Coronary artery (tissue), 2 donors: ENCODE measurements at regions not wholly inside any gene's neighbourhood (a gene's known extent, or its start where the extent isn't known, plus 50 kb on each side); places are given as distances from the start of the nearest gene placed in this dataset.

Source experiments
- DNase-seq: peaks from one replicate; pipeline ENCODE4 v3.0.0-alpha.2; 2017; ENCODE audit warnings: low spot score
- H3K27ac ChIP-seq, 2 donors: fragments of 200-600 bp; sonication (generic); one replicate each; pipeline ENCODE4 v1.5.1; 2016 to 2019
- H3K4me3 ChIP-seq: fragments of 200-600 bp; sonication (generic); 2 replicates; pipeline ENCODE4 v1.5.1; 2016; ENCODE audit warnings: mild to moderate bottlenecking, moderate library complexity
- CTCF ChIP-seq: fragments of 200-600 bp; sonication (generic); IDR thresholded peaks from one replicate; pipeline ENCODE4 v1.5.1; 2019; ENCODE audit warnings: antibody characterized with exemption

- no peak for TF ChIP-seq CTCF
- H3K4me3 ChIP-seq: no peak overlapping the region
- DNase-seq: no peak
- H3K27ac ChIP-seq: no peak overlapping the region
Measured at GRCh38 chr10:105797234-105797890, 1156.3 kb downstream of the SORCS3 start.

- no peak for TF ChIP-seq CTCF
- no peak for DNase-seq
- H3K27ac ChIP-seq: no peak overlapping the region
- H3K4me3 ChIP-seq: no peak overlapping the region
Measured at GRCh38 chr10:105793071-105793470, 1152.0 kb downstream of the SORCS3 start.

GRCh38 chr10:105785721-105786120, 1144.6 kb downstream of the SORCS3 start:
- TF ChIP-seq CTCF: no peak
- Histone ChIP-seq H3K27ac (no peak overlapping the region), H3K4me3 (no peak overlapping the region)
- DNase-seq: no peak

DNA sequence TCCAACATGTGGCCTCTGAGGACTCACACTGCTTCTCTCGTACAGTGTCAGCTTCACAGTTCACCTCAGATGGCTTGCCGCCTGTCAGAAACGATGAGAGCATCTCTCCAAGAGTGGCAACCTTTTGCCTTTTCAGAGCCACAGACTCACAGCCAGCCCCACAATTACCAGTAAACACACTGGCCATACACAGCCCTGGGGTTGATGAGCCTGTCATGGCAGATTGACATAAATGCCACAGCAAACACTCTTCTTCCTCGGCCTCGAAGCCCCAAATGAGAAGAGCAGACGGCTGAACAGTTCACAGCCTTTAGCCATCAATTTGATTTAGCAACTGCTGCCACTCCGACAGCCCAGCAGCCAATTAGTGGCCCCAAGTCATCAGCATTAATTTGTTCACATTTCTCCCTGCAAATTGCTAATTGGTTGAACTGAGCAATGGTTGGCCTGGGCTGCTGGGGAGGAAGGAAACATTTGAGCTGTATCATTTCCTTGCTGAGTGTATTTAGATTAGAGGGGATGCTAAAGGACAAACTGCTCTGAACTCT, 1142.9 kb downstream of the SORCS3 start:
- DNase-seq: no peak
- Histone ChIP-seq H3K27ac (no peak overlapping the region), H3K4me3 (no peak overlapping the region)
- no peak for TF ChIP-seq CTCF

DNA sequence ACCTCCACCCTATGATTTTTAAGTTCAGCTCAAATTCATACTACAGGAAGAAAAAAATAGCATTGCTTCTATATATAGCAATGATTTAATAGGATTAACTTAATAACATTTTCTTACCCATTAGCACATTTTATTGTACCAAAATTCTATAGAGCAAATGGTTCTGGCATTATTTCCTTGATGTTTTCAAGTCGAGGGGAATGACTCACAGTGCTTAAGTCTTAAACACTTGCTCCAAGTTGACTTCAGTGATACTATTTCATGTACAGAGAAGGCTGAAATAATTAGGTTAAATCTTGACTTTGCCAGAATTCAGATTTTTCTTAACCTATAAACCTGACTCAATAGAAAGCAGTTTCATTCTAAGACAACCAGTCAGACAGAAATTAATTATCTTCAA, 1133.8 kb downstream of the SORCS3 start:
- Histone ChIP-seq H3K27ac (no peak overlapping the region), H3K4me3 (no peak overlapping the region)
- no peak for TF ChIP-seq CTCF
- DNase-seq: no peak

DNA sequence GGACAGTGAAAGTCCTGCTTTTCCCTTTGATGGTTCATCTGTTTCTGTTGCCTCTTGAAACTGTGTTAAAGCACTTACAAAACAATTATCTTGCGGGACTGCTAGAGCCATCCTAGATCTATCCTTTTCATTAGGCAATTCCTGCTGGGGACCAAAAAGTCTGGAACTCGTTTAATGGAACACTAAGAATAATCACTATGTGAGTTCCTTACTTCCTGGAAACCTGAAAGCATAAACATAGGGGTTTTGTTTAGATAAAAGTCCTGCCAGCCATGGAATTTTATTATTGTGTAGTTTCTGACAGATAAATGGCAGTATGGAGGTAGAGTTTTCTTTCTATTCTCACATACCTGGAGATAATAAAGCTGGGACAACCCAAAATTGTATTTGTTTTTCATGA, 1133.3 kb downstream of the SORCS3 start:
- H3K27ac ChIP-seq: no peak overlapping the region
- H3K4me3 ChIP-seq: no peak overlapping the region
- TF ChIP-seq CTCF: no peak
- DNase-seq: no peak

- no peak for TF ChIP-seq CTCF
- no peak overlapping the region for H3K4me3 ChIP-seq
- H3K27ac ChIP-seq: no peak overlapping the region
- no peak for DNase-seq
Measured at GRCh38 chr10:105770524-105771212, 1129.6 kb downstream of the SORCS3 start.
